SK-N-DZ (cell line): ENCODE measurements at regions not wholly inside any gene's neighbourhood (a gene's known extent, or its start where the extent isn't known, plus 50 kb on each side); places are given as distances from the start of the nearest gene placed in this dataset.
"Not testable (repeated sequence)": the region's sequence is repeated elsewhere in the genome, so short reads cannot be mapped to it uniquely, and the experiment has no call there.

ENCODE experiments used
- DNase-seq: peaks from one replicate; pipeline ENCODE4 v3.0.0-alpha.2; 2015; ENCODE audit warnings: low spot score

DNA sequence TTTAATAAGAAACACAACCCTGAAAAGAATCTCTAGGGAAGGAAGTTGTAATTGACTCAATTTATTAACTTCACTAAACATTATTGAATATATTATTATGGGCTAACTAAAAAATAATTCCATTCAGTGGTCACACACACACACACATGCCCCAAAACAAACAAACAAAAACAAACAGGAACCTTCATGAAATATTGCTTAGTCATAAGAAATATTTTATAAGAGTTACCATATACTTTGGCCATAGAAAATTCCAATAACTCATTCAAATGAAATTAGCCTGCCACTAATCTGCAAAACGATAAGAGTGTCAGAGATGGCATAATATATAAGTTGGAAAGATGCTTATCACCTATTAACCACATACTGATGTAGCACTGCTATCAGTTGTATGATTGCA lies 268.4 kb upstream of the AMIGO2 start:
- no peak for DNase-seq

GRCh38 chr12:47346251-47347019 lies 266.7 kb upstream of the AMIGO2 start:
- DNase-seq = no peak

GRCh38 chr12:47343684-47344567 lies 264.2 kb upstream of the AMIGO2 start:
- no peak for DNase-seq

DNA sequence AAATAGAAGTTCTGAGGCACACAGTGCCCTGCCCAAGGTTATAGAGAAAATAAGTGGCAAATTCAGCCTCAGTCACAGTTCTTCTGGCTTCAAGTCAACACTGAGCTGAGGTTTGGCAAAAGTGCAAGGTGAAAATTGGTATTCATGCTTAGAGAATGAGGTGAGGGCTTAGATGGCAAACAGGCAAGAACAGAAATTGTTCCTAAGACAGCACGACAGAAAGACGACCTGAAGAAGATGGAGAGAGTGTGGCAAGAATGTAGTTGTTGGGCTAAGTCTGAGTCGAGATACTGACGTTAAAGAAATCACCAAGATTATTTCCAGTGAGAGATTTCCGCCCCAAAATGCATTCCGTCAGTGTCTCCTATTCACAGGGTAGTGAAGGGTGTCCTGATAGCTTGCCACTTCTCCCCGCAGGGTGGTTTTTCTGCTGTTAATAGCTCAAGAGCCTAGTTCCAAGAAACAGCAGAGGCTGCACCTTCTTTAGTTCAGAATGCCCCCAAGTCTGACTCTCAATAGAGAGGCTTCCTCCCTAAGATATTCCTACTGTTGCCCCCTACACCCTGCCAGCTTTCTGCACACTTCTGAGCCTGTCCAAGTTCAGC lies 260.8 kb upstream of the AMIGO2 start:
- DNase-seq = no peak

DNA sequence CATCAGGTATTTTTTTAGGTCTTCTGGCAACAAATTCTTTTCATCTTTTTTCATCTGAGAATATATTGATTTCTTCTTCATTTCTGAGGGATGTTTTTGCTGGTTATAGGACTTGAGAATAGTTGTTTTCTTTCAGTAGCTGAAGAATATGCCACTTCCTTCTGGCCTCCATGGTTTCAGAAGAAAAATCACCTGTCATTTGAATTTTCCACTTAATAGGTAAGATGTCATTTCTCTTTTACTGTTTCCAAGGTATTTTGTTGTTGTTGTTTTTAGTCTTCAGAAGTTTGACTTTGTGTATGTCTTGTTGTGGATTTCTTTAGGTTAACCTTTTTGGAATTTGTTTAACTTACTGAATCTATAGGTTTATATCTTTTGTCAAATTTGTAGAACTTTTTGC lies 257.8 kb upstream of the AMIGO2 start:
- DNase-seq = no peak

GRCh38 chr12:47333271-47333858 lies 253.6 kb upstream of the AMIGO2 start:
- DNase-seq = not testable (repeated sequence)

DNA sequence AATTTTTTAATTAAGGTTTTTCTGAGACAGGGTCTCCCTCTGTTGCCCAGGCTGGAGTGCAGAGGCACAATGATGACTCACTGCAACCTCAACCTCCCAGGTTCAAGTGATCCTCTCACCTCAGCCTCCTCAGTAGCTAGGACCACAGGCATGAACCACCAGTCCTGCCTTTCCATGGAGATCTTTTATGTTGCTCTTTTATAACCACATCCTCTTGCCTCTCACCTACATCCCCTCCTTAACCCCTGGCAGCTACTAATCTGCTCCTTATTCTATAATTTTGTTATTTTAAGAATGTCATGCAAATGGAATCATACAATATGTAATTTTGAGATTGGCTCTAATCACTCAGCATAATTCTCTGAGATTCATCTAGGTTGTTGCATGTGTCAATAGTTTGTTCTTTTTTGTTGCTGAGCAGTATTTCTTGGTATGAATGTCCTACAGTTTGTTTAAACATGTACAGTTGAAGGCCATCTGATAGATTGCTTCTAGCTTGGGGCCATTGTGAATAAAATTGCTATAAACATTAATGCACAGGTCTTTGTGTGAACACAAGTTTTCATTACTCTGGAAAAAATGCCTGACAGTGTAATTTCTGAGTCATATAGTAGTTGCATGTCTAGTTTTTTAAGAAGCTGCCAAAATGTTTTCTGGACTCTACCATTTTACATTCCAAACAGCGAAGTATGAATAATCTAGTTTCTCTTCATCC lies 249.2 kb upstream of the AMIGO2 start:
- no peak for DNase-seq

DNA sequence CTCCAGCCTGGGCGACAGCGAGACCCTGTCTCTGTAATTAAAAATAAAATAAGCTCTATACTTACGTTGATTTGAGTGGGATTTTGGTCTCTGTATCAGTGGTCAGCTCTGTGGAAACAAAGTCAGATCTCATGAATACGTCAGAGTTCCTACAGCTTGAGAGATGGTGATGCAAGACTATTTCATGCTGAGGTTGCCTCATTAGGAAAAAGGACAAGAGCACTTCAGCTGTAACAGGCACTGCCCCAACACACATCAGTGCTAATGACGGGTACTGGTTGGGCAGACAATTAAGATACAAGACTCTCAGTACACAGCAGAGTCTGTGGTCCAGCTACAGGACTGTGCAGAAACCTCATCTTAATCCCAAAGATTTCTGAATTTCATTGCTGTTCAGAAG lies 246.4 kb upstream of the AMIGO2 start:
- DNase-seq = no peak

DNA sequence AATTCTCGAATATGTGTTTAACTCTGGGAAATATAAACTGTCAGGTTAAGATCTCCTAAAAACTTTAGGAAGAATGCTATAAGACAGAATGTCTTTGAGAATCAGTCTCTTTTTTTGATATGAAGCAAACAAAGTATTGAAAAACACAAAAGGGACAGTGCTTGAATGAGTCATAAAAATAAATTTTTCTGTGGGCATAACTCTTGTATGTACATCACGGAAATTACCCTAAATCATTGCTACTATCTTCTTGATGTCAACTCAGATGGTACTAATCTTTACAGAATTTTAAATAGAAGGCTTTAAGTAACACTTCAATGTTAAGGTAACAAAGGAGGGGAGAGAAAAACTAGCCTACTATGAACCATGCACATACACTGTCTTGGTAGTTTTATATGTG lies 244.0 kb upstream of the AMIGO2 start:
- no peak for DNase-seq

GRCh38 chr12:47321436-47321835 lies 241.7 kb upstream of the AMIGO2 start:
- DNase-seq = no peak

DNA sequence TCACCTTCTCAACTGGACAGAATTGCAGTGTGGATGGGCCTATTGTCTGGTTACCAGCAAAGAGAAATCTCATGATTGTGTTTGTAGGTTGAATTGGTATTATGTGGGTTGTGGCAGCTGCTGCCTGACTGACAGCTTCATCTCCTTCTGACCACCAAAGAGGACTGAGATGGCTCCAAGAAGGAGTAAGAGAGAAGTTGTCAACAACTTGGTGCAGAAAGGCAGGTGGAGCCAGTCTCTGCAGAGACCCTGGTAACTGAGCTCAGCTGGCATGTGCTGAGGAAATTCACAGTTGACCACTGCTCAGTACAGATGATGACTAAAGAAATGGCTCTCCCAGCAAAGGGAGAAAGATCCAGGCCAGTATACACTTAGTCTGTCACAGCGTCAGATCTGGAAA lies 240.0 kb upstream of the AMIGO2 start:
- DNase-seq = no peak

DNA sequence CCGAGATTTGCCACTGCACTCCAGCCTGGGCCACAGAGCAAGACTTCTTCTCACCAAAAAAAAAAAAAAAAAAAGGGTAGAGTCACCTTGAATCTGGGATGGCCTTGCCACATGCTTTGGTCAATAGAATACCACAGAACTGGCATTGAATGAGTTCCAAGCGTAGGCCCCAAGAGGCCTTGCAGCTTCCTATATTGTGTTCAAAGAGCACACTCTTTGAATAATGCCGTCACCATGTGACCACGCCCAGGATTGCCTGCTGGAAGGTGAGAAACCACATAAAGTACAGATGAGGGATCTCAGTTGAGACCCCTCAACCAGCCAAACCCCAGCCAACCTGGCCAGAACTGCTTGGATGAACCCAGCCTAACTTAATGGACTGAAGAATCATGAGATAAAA lies 239.2 kb upstream of the AMIGO2 start:
- DNase-seq = no peak

- DNase-seq = no peak
Observed at GRCh38 chr12:47317175-47317915, 237.6 kb upstream of the AMIGO2 start.

DNA sequence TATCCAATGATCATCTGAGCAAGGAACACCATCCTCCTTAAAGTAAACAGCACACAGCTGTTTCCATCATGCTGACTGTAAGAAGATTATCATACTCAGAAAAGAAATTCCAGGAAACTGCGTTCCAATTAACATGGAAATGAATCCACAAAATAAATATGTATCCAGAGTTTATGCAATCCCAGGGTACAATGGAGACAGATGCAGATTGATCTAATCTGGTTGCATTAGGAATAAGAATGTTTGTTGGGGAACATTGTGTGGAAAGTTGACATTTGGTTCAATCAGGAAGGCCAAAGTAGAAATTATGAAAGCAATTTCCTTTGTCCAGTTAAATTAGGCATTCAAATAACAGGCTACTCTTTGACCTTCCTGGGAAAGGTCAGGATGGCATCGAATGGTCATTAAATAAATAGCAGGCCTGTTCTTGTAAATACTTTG lies 236.9 kb upstream of the AMIGO2 start:
- no peak for DNase-seq

DNA sequence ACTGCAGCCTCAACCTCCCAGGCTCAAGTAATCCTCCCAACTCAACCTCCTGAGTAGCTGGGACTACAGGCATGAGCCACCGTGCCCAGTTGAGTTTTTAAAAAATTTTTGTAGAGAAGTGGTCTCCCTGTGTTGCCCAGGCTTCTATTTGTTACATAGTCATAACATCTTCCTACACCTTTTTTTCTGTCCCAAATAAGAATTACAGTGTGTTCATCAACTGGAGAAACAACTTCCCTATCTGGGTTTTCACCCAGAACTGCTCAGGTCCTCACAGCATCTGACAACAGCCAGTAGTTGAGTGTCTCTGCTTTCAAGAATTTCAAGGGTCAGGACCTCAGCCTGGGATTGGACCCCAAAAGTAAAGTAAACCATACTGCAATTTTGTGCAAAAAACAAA lies 235.2 kb upstream of the AMIGO2 start:
- DNase-seq = no peak

- DNase-seq = no peak
Observed at GRCh38 chr12:47312808-47313426, 233.2 kb upstream of the AMIGO2 start.

- DNase-seq = no peak
Observed at GRCh38 chr12:47312147-47312546, 232.4 kb upstream of the AMIGO2 start.

GRCh38 chr12:47311568-47311967 lies 231.8 kb upstream of the AMIGO2 start:
- DNase-seq = no peak

- no peak for DNase-seq
Observed at GRCh38 chr12:47311010-47311409, 231.3 kb upstream of the AMIGO2 start.

- no peak for DNase-seq
Observed at GRCh38 chr12:47308672-47309071, 228.9 kb upstream of the AMIGO2 start.
